Thyroid gland (tissue), 4 donors: ENCODE measurements at regions not wholly inside any gene's neighbourhood (a gene's known extent, or its start where the extent isn't known, plus 50 kb on each side); places are given as distances from the start of the nearest gene placed in this dataset.

ENCODE experiments used
- DNase-seq, 2 donors: peaks; one replicate each; pipeline ENCODE4 v3.0.0-alpha.2; 2019
- H3K27ac ChIP-seq, 3 donors: fragments of 200-600 bp; sonication (generic); 1 replicate in 2 of 3; 2 replicates in 1 of 3; pipeline ENCODE4 v1.5.1; 2016 to 2019; ENCODE audit warnings: mild to moderate bottlenecking in 1 of 3, moderate library complexity in 1 of 3
- H3K27me3 ChIP-seq: fragments of 200-600 bp; sonication (generic); one replicate; pipeline ENCODE4 v1.5.1; 2019
- H3K36me3 ChIP-seq, 2 donors: fragments of 200-600 bp; sonication (generic); one replicate each; pipeline ENCODE4 v1.5.1; 2016 to 2019
- H3K4me1 ChIP-seq, 2 donors: fragments of 200-600 bp; sonication (generic); one replicate each; pipeline ENCODE4 v1.5.1; 2017 to 2019
- H3K4me3 ChIP-seq, 3 donors: fragments of 200-600 bp; sonication (generic); replicated peaks in 1 of 3; 1 replicate in 2 of 3; 2 replicates in 1 of 3; pipeline ENCODE4 v1.5.1; 2016; ENCODE audit warnings: mild to moderate bottlenecking in 1 of 3
- H3K9me3 ChIP-seq: fragments of 200-600 bp; sonication (generic); one replicate; pipeline ENCODE4 v1.5.1; 2017
- POLR2A ChIP-seq, 2 donors: fragments of 450-650 bp; IDR thresholded peaks; one replicate each; pipeline ENCODE4 v1.6.1; 2017; ENCODE audit warnings: antibody characterized with exemption in 2 of 2, mild to moderate bottlenecking in 2 of 2, moderate library complexity in 1 of 2
- WGBS, 2 donors: methylation state at CpG; one replicate each; pipeline ENCODE4 v1.1.5; 2017; 5-methylcytosine and 5-hydroxymethylcytosine counted together
- intact Hi-C: fragments of 100-400 bp; cut with DNase I; formaldehyde crosslinking; loops from one replicate; pipeline ENCODE4 v1.15.1; 2023
- TF ChIP-seq, protein P1 (sequence below), 6 experiments: fragments of 200-600 bp in 3 of 6; fragments of 450-650 bp in 3 of 6; sonication (generic) in 3 of 6; IDR thresholded peaks; one replicate each; pipeline ENCODE4 v1.5.1; 2016 to 2019; ENCODE audit warnings: antibody characterized with exemption in 6 of 6, mild to moderate bottlenecking in 2 of 6, inconsistent platforms in 1 of 6, moderate library complexity in 1 of 6

DNA sequence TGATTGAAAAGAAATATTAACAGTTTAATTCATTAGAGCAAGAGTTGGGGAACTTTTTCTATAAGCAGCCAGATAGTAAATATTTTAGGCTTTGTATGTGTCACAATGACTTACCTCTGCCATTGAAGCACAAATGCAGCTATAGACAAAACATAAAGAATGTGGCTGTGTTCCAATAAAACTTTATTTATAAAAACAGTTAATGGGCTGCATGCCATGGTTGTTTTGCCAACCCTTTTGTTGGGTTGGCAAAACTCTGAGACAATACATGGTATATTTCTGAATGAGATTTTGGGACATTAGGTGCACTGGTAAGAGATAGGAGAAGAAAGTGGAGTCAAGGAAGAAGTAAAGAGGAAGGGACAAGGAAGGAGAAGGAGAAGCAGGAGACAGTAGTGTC lies 61.8 kb upstream of the CERS6 start:
- Histone ChIP-seq H3K4me3 (no peak overlapping the region), H3K4me1 (no peaks in the 10 kb centered on the region), H3K27me3 (no peaks in the 10 kb centered on the region), H3K36me3 (no peaks in the 10 kb centered on the region), H3K27ac (no peak overlapping the region), H3K9me3 (no peaks in the 10 kb centered on the region)
- TF ChIP-seq, protein P1, sequence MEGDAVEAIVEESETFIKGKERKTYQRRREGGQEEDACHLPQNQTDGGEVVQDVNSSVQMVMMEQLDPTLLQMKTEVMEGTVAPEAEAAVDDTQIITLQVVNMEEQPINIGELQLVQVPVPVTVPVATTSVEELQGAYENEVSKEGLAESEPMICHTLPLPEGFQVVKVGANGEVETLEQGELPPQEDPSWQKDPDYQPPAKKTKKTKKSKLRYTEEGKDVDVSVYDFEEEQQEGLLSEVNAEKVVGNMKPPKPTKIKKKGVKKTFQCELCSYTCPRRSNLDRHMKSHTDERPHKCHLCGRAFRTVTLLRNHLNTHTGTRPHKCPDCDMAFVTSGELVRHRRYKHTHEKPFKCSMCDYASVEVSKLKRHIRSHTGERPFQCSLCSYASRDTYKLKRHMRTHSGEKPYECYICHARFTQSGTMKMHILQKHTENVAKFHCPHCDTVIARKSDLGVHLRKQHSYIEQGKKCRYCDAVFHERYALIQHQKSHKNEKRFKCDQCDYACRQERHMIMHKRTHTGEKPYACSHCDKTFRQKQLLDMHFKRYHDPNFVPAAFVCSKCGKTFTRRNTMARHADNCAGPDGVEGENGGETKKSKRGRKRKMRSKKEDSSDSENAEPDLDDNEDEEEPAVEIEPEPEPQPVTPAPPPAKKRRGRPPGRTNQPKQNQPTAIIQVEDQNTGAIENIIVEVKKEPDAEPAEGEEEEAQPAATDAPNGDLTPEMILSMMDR (IDR thresholded peaks at IDR 0.05), result no peak
- intact Hi-C loops, result no loop called here
- DNase-seq, result no peak

DNA sequence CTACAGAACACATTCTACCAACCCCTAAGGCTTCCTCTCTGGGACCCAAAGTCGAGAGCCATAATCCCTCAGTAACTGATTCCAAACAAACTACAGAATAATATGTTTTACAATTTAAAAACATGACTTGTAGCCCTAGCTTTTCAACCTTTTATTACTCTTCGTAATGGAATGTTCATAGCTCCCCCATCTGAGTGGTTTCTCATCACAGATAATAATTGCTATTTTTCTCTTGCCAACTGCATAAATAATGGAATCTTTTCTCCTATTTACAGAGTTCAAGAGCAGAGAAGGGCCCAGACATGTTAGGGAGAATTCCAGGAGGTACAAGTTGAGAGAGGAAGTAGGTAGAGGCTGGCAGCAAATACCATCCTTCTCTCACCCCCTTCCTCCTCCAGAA lies 59.9 kb upstream of the CERS6 start:
- TF ChIP-seq POLR2A (IDR thresholded peaks at IDR 0.05), result no peak
- TF ChIP-seq, protein P1 (IDR thresholded peaks at IDR 0.05), result no peak
- Histone ChIP-seq H3K27me3 (no peaks in the 10 kb centered on the region), H3K4me1 (no peaks in the 10 kb centered on the region), H3K36me3 (no peaks in the 10 kb centered on the region), H3K27ac (no peak overlapping the region), H3K9me3 (no peaks in the 10 kb centered on the region), H3K4me3 (no peak overlapping the region)
- intact Hi-C loops, result no loop called here
- DNase-seq, result no peak
- WGBS, 2 donors, result 68% methylated on average over 2 of the region's 2 CpGs

DNA sequence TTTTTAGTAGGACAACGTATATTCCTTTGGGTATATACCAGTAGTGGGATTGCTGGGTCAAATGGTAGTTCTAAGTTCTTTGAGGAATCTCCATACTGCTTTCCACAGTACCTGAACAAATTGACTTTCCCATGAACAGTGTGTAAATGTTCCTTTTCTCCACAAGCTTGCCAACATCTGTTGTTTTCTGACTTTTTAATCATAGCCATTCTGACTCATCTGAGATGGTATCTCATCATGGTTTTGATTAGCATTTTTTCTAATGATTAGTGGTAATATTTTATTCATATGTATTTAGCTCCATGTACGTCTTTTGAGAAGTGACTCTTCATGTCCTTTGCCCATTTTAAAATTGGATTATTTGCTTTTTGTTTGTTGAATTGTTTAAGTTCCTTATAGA lies 58.4 kb upstream of the CERS6 start:
- WGBS, 2 donors, result 97 to 98% methylated on average over 2 of the region's 2 CpGs

DNA sequence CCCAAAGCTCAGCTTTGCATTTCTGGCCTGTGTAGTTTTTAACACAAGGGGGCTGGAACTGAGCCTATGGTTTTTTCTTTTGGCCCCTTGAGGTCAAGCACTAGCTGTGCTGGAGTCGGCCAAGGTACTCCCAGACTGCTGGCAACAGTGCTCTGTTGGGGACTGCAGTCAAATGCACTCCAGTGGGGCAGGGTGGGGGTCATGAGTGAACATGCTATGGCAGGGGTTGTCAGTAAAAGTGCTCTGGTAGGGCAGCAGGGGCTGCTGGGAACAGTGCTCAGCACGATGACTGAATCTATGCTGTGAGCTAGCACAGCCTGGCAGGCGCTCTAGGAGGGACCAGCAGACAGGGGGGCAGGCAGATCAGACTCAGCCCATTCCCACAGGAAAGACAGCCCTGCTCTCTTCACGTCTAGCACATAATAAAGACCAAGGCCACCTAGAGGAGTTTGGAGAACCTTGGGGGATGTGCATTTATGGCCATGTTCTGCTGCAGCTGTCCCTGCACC lies 55.0 kb upstream of the CERS6 start:
- intact Hi-C loops, result no loop called here
- no peaks in the 10 kb centered on the region for H3K36me3 ChIP-seq
- no peaks in the 10 kb centered on the region for H3K9me3 ChIP-seq
- H3K4me1 ChIP-seq, result no peaks in the 10 kb centered on the region
- H3K4me3 ChIP-seq, result no peak overlapping the region
- WGBS, 2 donors, result 41 to 75% methylated on average over 2 to 4 of the region's 4 CpGs
- no peak for TF ChIP-seq POLR2A (IDR thresholded peaks at IDR 0.05)
- TF ChIP-seq, protein P1 (IDR thresholded peaks at IDR 0.05), result no peak
- H3K27ac ChIP-seq, result no peak overlapping the region
- DNase-seq, result no peak
- no peaks in the 10 kb centered on the region for H3K27me3 ChIP-seq

More for the DNA sequence above, 58.4 kb upstream of the CERS6 start:
- H3K27ac ChIP-seq, result no peak overlapping the region
- no peaks in the 10 kb centered on the region for H3K4me1 ChIP-seq
- no peaks in the 10 kb centered on the region for H3K9me3 ChIP-seq
- H3K36me3 ChIP-seq, result no peaks in the 10 kb centered on the region
- no peak overlapping the region for H3K4me3 ChIP-seq
- H3K27me3 ChIP-seq, result no peaks in the 10 kb centered on the region
- intact Hi-C loops, result no loop called here
- DNase-seq, result no peak
- no peak for TF ChIP-seq POLR2A (IDR thresholded peaks at IDR 0.05)

DNA sequence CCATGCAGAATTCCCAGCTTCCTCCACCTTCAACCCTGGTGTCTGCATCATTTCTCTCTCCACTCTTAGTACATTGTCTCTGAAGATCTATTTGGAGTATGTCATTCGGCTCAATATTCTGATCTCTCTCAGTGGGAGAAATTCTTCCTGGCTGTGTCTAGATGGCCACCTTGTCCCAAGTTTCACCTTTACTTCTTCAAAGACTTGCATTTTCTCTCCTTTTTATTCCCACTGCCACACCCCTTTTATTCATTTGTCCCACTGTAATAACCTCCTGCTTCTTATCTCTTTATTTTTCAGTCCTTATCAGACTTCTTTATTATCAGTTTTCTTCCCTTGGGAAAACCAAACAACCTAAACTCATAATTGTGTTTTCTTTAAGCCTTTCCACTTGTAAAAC lies 54.3 kb upstream of the CERS6 start:
- no peak overlapping the region for H3K27ac ChIP-seq
- H3K9me3 ChIP-seq, result no peaks in the 10 kb centered on the region
- no peak for TF ChIP-seq POLR2A (IDR thresholded peaks at IDR 0.05)
- TF ChIP-seq, protein P1 (IDR thresholded peaks at IDR 0.05), result no peak
- no peaks in the 10 kb centered on the region for H3K27me3 ChIP-seq
- no peaks in the 10 kb centered on the region for H3K4me1 ChIP-seq
- no peak overlapping the region for H3K4me3 ChIP-seq
- WGBS, 2 donors, result 83 to 90% methylated on average over 1 of the region's 1 CpG
- H3K36me3 ChIP-seq, result no peaks in the 10 kb centered on the region
- DNase-seq, result no peak
- intact Hi-C loops, result no loop called here

DNA sequence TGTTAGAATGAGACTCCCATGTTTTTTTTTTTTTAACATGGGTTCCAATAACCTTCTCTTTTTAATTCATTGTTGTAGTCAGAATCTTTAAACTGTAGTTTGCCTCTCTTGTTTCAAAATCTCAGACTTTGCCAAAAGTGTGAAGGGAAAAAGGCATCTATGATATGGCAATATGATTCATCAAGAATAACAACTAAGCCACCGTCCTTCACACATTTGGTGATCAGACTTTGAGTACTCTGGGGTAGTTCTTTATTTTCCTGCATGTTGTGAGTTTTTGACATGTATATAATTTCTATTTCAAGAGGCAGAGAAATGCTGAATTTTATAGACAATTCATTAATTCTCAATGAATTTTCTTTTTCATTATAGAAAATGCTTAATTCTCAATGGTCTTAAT lies 53.5 kb upstream of the CERS6 start:
- Histone ChIP-seq H3K36me3 (no peaks in the 10 kb centered on the region), H3K27ac (no peak overlapping the region), H3K4me3 (no peak overlapping the region), H3K9me3 (no peaks in the 10 kb centered on the region), H3K27me3 (no peaks in the 10 kb centered on the region), H3K4me1 (no peaks in the 10 kb centered on the region)
- 91 to 94% methylated on average over 1 of the region's 1 CpG for WGBS, 2 donors
- no peak for DNase-seq
- intact Hi-C loops, result no loop called here
- TF ChIP-seq, protein P1 (IDR thresholded peaks at IDR 0.05), result no peak
- TF ChIP-seq POLR2A (IDR thresholded peaks at IDR 0.05), result no peak
